22Rv1 (cell line): ENCODE measurements at regions not wholly inside any gene's neighbourhood (a gene's known extent, or its start where the extent isn't known, plus 50 kb on each side); places are given as distances from the start of the nearest gene placed in this dataset.

Source experiments
- ZFX ChIP-seq: fragments of 450-650 bp; IDR thresholded peaks from 2 replicates; pipeline ENCODE4 v1.6.1; 2017; ENCODE audit warnings: antibody characterized with exemption, borderline replicate concordance
- TF ChIP-seq, protein P1 (sequence below): fragments of 450-650 bp; IDR thresholded peaks from 2 replicates; pipeline ENCODE4 v1.5.1; 2017; ENCODE audit warnings: mild to moderate bottlenecking

GRCh38 chr21:25449950-25450349 is 157.3 kb downstream of the MRPL39 start:
- TF ChIP-seq, protein P1, sequence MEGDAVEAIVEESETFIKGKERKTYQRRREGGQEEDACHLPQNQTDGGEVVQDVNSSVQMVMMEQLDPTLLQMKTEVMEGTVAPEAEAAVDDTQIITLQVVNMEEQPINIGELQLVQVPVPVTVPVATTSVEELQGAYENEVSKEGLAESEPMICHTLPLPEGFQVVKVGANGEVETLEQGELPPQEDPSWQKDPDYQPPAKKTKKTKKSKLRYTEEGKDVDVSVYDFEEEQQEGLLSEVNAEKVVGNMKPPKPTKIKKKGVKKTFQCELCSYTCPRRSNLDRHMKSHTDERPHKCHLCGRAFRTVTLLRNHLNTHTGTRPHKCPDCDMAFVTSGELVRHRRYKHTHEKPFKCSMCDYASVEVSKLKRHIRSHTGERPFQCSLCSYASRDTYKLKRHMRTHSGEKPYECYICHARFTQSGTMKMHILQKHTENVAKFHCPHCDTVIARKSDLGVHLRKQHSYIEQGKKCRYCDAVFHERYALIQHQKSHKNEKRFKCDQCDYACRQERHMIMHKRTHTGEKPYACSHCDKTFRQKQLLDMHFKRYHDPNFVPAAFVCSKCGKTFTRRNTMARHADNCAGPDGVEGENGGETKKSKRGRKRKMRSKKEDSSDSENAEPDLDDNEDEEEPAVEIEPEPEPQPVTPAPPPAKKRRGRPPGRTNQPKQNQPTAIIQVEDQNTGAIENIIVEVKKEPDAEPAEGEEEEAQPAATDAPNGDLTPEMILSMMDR, result no peak
- no peak for TF ChIP-seq ZFX
